ENCODE measurements at regions not wholly inside any gene's neighbourhood (a gene's known extent, or its start where the extent isn't known, plus 50 kb on each side); places are given as distances from the start of the nearest gene placed in this dataset.

- H3K27me3 ChIP-seq (ENCODE audit: control insufficient read depth in 1 of 2, insufficient read depth in 2 of 2, low read length in 2 of 2): 0 out of 5 replicates have a peak, but pooled peaks cover 0 to 11% of the 10 kb centered on the region in 2 experiments
- 43% methylated on average over 9 of the region's 9 CpGs for WGBS (ENCODE audit: low lambda C conversion rate)
- no peak for FAIRE-seq
Measured at GRCh38 chr1:30242168-30242567, 481.2 kb downstream of the MATN1 start.

More at GRCh38 chr1:30242168-30242567, 481.2 kb downstream of the MATN1 start:
- no peak overlapping the region for H3K4me2 ChIP-seq (ENCODE audit: low read depth, low read length)
- no peaks in the 10 kb centered on the region for H3K9me3 ChIP-seq (ENCODE audit: low read length)
- POLR2A ChIA-PET: no interaction called here
- intact Hi-C loops (cut with micrococcal nuclease; ENCODE audit: unreplicated experiment) (no loop called here), in situ Hi-C loops (cut with HindIII; ENCODE audit: extremely low pct_ligation_motif_present, low pct_unique_long_range_greater_than_20kb) (no loop called here)
- H3K79me2 ChIP-seq (ENCODE audit: insufficient read depth, low read length): no peaks in the 10 kb centered on the region
- TF ChIP-seq ESRRA (CRISPR knock-in tag; IDR thresholded peaks at IDR 0.05; ENCODE audit: low read depth) (no peak), MBNL3 (CRISPR knock-in tag; conservative IDR thresholded peaks at IDR 0.05) (no peak), ZNF205 (CRISPR knock-in tag; IDR thresholded peaks at IDR 0.05) (no peak), STAT5B (CRISPR knock-in tag; IDR thresholded peaks at IDR 0.05) (no peak), ZNF639 (CRISPR knock-in tag; conservative IDR thresholded peaks at IDR 0.05) (no peak), ZBED4 (CRISPR knock-in tag; IDR thresholded peaks at IDR 0.05; ENCODE audit: borderline replicate concordance) (no peak), MXD4 (CRISPR knock-in tag; IDR thresholded peaks at IDR 0.05) (no peak), SUZ12 (IDR thresholded peaks at IDR 0.05; ENCODE audit: low read depth, low read length) (no peak), ATF3 (CRISPR knock-in tag; IDR thresholded peaks at IDR 0.05) (no peak), ISX (CRISPR knock-in tag; conservative IDR thresholded peaks at IDR 0.05) (no peak)
- DNase-seq (ENCODE audit: low spot score): no peak
- no peaks in the 10 kb centered on the region for H3K36me3 ChIP-seq (replicated peaks in 1 of 2; ENCODE audit: control insufficient read depth in 1 of 2, insufficient read depth in 2 of 2, low read length in 2 of 2)
- no peak overlapping the region for H2AFZ ChIP-seq (ENCODE audit: low read length)
- BruUV-seq (replicated peaks): no TSS peak
- CTCF ChIA-PET (ENCODE audit: low intra/inter-chr PET ratio, low total read pairs): no interaction called here
- no peak overlapping the region for H3K27ac ChIP-seq (ENCODE audit: extremely low read length, insufficient read depth, low read length)
- ATAC-seq: no peak
- no peaks in the 10 kb centered on the region for H3K4me1 ChIP-seq (ENCODE audit: insufficient read depth, low read length)
- no peak overlapping the region for H3K9ac ChIP-seq (ENCODE audit: insufficient read depth, low read depth, low read length)
- H4K20me1 ChIP-seq (ENCODE audit: insufficient read depth, low read length): no peaks in the 10 kb centered on the region
- no peak overlapping the region for H3K4me3 ChIP-seq (replicated peaks in 1 of 3; ENCODE audit: insufficient read depth in 1 of 3, low read depth in 2 of 3, low read length in 3 of 3)
